HCT116 (cell line): ENCODE measurements at regions not wholly inside any gene's neighbourhood (a gene's known extent, or its start where the extent isn't known, plus 50 kb on each side); places are given as distances from the start of the nearest gene placed in this dataset.
"Not testable (repeated sequence)": the region's sequence is repeated elsewhere in the genome, so short reads cannot be mapped to it uniquely, and the experiment has no call there.

ENCODE experiments used
- ATAC-seq: fragments of 200-7000 bp; cut with Tn5 transposase; 2 replicates; pipeline ENCODE4 v1.9.1; 2020; ENCODE audit warnings: mild to moderate bottlenecking, moderate library complexity
- BruUV-seq: library from RNA; stranded (reverse); fragments of 400-500 nt; replicated peaks from 2 replicates; lab custom pipeline; 2021; lab: Mats Ljungman, UMichigan
- CTCF ChIA-PET: fragments of 300-600 bp; sonication (Branson Sonifier 250); formaldehyde crosslinking; loops from one replicate; lab custom pipeline; 2021; ENCODE audit warnings: antibody characterized with exemption; lab: Charles Lee
- POLR2A ChIA-PET: fragments of 300-600, 350-600 bp; sonication (Branson Sonifier 250); formaldehyde crosslinking; loops from one replicate; lab custom pipeline; 2021; ENCODE audit warnings: antibody characterized with exemption; lab: Charles Lee
- RAD21 ChIA-PET, 2 experiments: fragments of 300-600 bp; sonication (Branson Sonifier 250); formaldehyde crosslinking; loops; one replicate each; lab custom pipeline; 2023; ENCODE audit warnings: low total read pairs in 2 of 2; ENCODE audit not compliant: uncharacterized antibody in 2 of 2, unreplicated experiment in 2 of 2, low non-redundant PET in 1 of 2; lab: Charles Lee
- DNase-seq: peaks from one replicate; pipeline ENCODE4 v3.0.0-alpha.2; 2010; ENCODE audit warnings: low read depth, low spot score
- H2AFZ ChIP-seq: fragments of 200-600 bp; shearing (Covaris generic), sonication (generic); 2 replicates; pipeline ENCODE4 v1.6.1; 2017; ENCODE audit warnings: low read depth, mixed run types, mixed read lengths, antibody characterized with exemption, low read length; ENCODE audit not compliant: poor library complexity, severe bottlenecking
- H3K27ac ChIP-seq: 2 replicates; pipeline ENCODE4 v1.5.1; 2012; ENCODE audit warnings: low read depth, low read length
- H3K27me3 ChIP-seq: fragments of 200-600 bp; sonication (generic); 2 replicates; pipeline ENCODE4 v1.6.1; 2016; ENCODE audit warnings: mixed run types, low read length, mixed read lengths; ENCODE audit not compliant: insufficient read depth
- H3K36me3 ChIP-seq, 2 experiments: fragments of 200-500 bp in 1 of 2; fragments of 200-600 bp in 1 of 2; sonication (Bioruptor generic) in 1 of 2; sonication (generic) in 1 of 2; 2 replicates each; pipeline versions ENCODE4 v1.5.1 to v1.6.1; 2014 to 2016; ENCODE audit warnings: low read length in 2 of 2, inconsistent platforms in 1 of 2, mixed read lengths in 1 of 2, mixed run types in 1 of 2; ENCODE audit not compliant: insufficient read depth in 2 of 2, control insufficient read depth in 1 of 2
- H3K4me1 ChIP-seq, 2 experiments: fragments of 200-600 bp in 1 of 2; sonication (generic) in 1 of 2; 2 replicates each; pipeline versions ENCODE4 v1.5.1 to v1.6.1; 2012 to 2017; ENCODE audit warnings: low read length in 2 of 2, inconsistent platforms in 1 of 2, mild to moderate bottlenecking in 1 of 2, mixed read lengths in 1 of 2, mixed run types in 1 of 2, moderate library complexity in 1 of 2; ENCODE audit not compliant: insufficient read depth in 2 of 2, control insufficient read depth in 1 of 2
- H3K4me2 ChIP-seq: fragments of 200-600 bp; sonication (generic); 2 replicates; pipeline ENCODE4 v1.6.1; 2017; ENCODE audit warnings: mixed run types, low read length, mixed read lengths
- H3K4me3 ChIP-seq, 2 experiments: fragments of 200-600 bp in 1 of 2; sonication (generic) in 1 of 2; replicated peaks in 1 of 2; 2 replicates each; pipeline ENCODE4 v1.5.1; 2011 to 2016; ENCODE audit warnings: low read length in 2 of 2, control low read depth in 1 of 2, low read depth in 1 of 2, mild to moderate bottlenecking in 1 of 2, mixed read lengths in 1 of 2, mixed run types in 1 of 2
- H3K79me2 ChIP-seq: fragments of 200-600 bp; sonication (generic); 2 replicates; pipeline ENCODE4 v1.6.1; 2017; ENCODE audit warnings: mild to moderate bottlenecking, mixed run types, low read length, moderate library complexity, mixed read lengths; ENCODE audit not compliant: insufficient read depth
- H3K9ac ChIP-seq: fragments of 200-600 bp; sonication (generic); 2 replicates; pipeline ENCODE4 v1.6.1; 2016; ENCODE audit warnings: low read length, mixed read lengths
- H3K9me2 ChIP-seq: fragments of 200-600 bp; sonication (generic), shearing (Covaris generic); 2 replicates; pipeline ENCODE4 v1.6.1; 2017; ENCODE audit warnings: mixed run types, mild to moderate bottlenecking, moderate library complexity; ENCODE audit not compliant: insufficient read depth
- H3K9me3 ChIP-seq, 2 experiments: fragments of 200-500 bp in 1 of 2; fragments of 200-600 bp in 1 of 2; sonication (Bioruptor generic) in 1 of 2; sonication (generic) in 1 of 2; 2 replicates each; pipeline ENCODE4 v1.6.1; 2014 to 2017; ENCODE audit warnings: low read length in 2 of 2, mixed read lengths in 2 of 2, inconsistent platforms in 1 of 2, low read depth in 1 of 2, mild to moderate bottlenecking in 1 of 2, mixed run types in 1 of 2, moderate library complexity in 1 of 2; ENCODE audit not compliant: control insufficient read depth in 1 of 2, insufficient read depth in 1 of 2
- H4K20me1 ChIP-seq: fragments of 200-600 bp; sonication (generic), shearing (Covaris generic); 2 replicates; pipeline ENCODE4 v1.6.1; 2017; ENCODE audit warnings: mixed run types, mild to moderate bottlenecking, moderate library complexity; ENCODE audit not compliant: insufficient read depth
- CTCF ChIP-seq, 3 experiments: fragments of 200-600 bp in 1 of 3; sonication (generic) in 1 of 3; IDR thresholded peaks in 2 of 3; conservative IDR thresholded peaks in 1 of 3; 2 replicates each; pipeline ENCODE4 v1.5.1; 2012 to 2017; ENCODE audit warnings: low read depth in 2 of 3, low read length in 2 of 3, antibody characterized with exemption in 1 of 3, borderline replicate concordance in 1 of 3, control low read depth in 1 of 3, mild to moderate bottlenecking in 1 of 3, mixed read lengths in 1 of 3, mixed run types in 1 of 3, moderate library complexity in 1 of 3; ENCODE audit not compliant: insufficient read depth in 1 of 3
- EGR1 ChIP-seq: IDR thresholded peaks from 2 replicates; pipeline ENCODE4 v1.6.1; 2012; ENCODE audit warnings: low read depth
- EZH2phosphoT487 ChIP-seq: fragments of 200-600 bp; IDR thresholded peaks from 2 replicates; pipeline ENCODE4 v1.6.1; 2018; ENCODE audit warnings: antibody characterized with exemption, borderline replicate concordance
- JUND ChIP-seq: IDR thresholded peaks from 2 replicates; pipeline ENCODE4 v1.6.1; 2012
- MAX ChIP-seq: IDR thresholded peaks from 2 replicates; pipeline ENCODE4 v1.6.1; 2012
- RAD21 ChIP-seq: IDR thresholded peaks from 2 replicates; pipeline ENCODE4 v1.6.1; 2012; ENCODE audit warnings: low read depth, mild to moderate bottlenecking
- SIN3A ChIP-seq: IDR thresholded peaks from 2 replicates; pipeline ENCODE4 v1.6.1; 2012; ENCODE audit warnings: low read depth
- SP1 ChIP-seq: IDR thresholded peaks from 2 replicates; pipeline ENCODE4 v1.6.1; 2012; ENCODE audit warnings: low read depth
- SRF ChIP-seq: IDR thresholded peaks from 2 replicates; pipeline ENCODE4 v1.6.1; 2012; ENCODE audit warnings: low read depth
- TCF7L2 ChIP-seq: IDR thresholded peaks from 2 replicates; pipeline ENCODE4 v1.7.0; 2011; ENCODE audit warnings: borderline replicate concordance, inconsistent platforms; ENCODE audit not compliant: insufficient read depth, insufficient read length; ENCODE audit errors: extremely low read depth
- YY1 ChIP-seq: IDR thresholded peaks from 2 replicates; pipeline ENCODE4 v1.6.1; 2011; ENCODE audit warnings: low read length, low read depth, moderate library complexity, mild to moderate bottlenecking; ENCODE audit not compliant: insufficient replicate concordance; ENCODE audit errors: extremely low read depth
- ZFX ChIP-seq: fragments of 450-650 bp; IDR thresholded peaks from 2 replicates; pipeline ENCODE4 v1.6.1; 2017
- intact Hi-C: fragments of 100-400 bp; cut with micrococcal nuclease; formaldehyde crosslinking; loops from 2 replicates; pipeline ENCODE4 v1.10.0; 2022
- TF ChIP-seq, protein P1 (sequence below): IDR thresholded peaks from 2 replicates; pipeline ENCODE4 v1.6.1; 2012
- TF ChIP-seq, protein P2 (sequence below): IDR thresholded peaks from 2 replicates; pipeline ENCODE4 v1.6.1; 2011; ENCODE audit warnings: mild to moderate bottlenecking, low read length, moderate library complexity; ENCODE audit not compliant: insufficient replicate concordance; ENCODE audit errors: extremely low read depth

GRCh38 chr15:38644353-38644752, 79.7 kb upstream of the RASGRP1 start:
- H3K4me1 ChIP-seq, H3K9ac ChIP-seq, RAD21 ChIA-PET, DNase-seq, H2AFZ ChIP-seq, BruUV-seq, ATAC-seq, CTCF ChIA-PET, H3K9me2 ChIP-seq, H3K4me3 ChIP-seq, H3K27me3 ChIP-seq, H3K27ac ChIP-seq, H3K4me2 ChIP-seq, POLR2A ChIA-PET, H3K36me3 ChIP-seq, H4K20me1 ChIP-seq, H3K9me3 ChIP-seq, intact Hi-C loops, H3K79me2 ChIP-seq: not testable (repeated sequence)

- Histone ChIP-seq H3K9me3 (peaks cover 0 to 3% of the 10 kb centered on the region in 2 experiments; a peak in 1 of 4 replicates), H3K36me3 (no peaks in the 10 kb centered on the region), H3K79me2 (no peaks in the 10 kb centered on the region)
- BruUV-seq = no TSS peak
- TF ChIP-seq MAX (no peak), TCF7L2 (no peak), SRF (no peak), YY1 (no peak), EGR1 (no peak), RAD21 (no peak), EZH2phosphoT487 (no peak), SP1 (no peak), JUND (no peak), SIN3A (no peak), CTCF (IDR thresholded peaks at IDR 0.05 in 2 of 3, conservative IDR thresholded peaks at IDR 0.05 in 1 of 3; ENCODE audit: borderline replicate concordance in 1 of 3, insufficient read depth in 1 of 3, low read depth in 2 of 3, low read length in 2 of 3) (no peak), ZFX (no peak)
- TF ChIP-seq, protein P1, sequence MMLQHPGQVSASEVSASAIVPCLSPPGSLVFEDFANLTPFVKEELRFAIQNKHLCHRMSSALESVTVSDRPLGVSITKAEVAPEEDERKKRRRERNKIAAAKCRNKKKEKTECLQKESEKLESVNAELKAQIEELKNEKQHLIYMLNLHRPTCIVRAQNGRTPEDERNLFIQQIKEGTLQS = no peak
- TF ChIP-seq, protein P2, sequence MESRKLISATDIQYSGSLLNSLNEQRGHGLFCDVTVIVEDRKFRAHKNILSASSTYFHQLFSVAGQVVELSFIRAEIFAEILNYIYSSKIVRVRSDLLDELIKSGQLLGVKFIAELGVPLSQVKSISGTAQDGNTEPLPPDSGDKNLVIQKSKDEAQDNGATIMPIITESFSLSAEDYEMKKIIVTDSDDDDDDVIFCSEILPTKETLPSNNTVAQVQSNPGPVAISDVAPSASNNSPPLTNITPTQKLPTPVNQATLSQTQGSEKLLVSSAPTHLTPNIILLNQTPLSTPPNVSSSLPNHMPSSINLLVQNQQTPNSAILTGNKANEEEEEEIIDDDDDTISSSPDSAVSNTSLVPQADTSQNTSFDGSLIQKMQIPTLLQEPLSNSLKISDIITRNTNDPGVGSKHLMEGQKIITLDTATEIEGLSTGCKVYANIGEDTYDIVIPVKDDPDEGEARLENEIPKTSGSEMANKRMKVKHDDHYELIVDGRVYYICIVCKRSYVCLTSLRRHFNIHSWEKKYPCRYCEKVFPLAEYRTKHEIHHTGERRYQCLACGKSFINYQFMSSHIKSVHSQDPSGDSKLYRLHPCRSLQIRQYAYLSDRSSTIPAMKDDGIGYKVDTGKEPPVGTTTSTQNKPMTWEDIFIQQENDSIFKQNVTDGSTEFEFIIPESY = no peak
- TF ChIP-seq, all 23 proteins: peak for 0
- H4K20me1 ChIP-seq = no peaks in the 10 kb centered on the region
- H3K4me2 ChIP-seq = no peak overlapping the region
- no peaks in the 10 kb centered on the region for H3K27me3 ChIP-seq
- H3K4me3 ChIP-seq = no peak overlapping the region
- intact Hi-C loops = loop anchor here (1.0 kb wide), 1 partner anchor 83 kb away; no protein-coding TSS in a partner anchor
- H3K4me1 ChIP-seq = no peaks in the 10 kb centered on the region
- ATAC-seq = no peak
- no peak overlapping the region for H3K9ac ChIP-seq
- ChIA-PET POLR2A (no interaction called here), CTCF (interaction anchor here (2.3 kb wide), 1 partner anchor 83 kb away, joined by 16 read pairs; the partner anchor contains the start of gene RASGRP1), RAD21 (no interaction called here)
- no peak for DNase-seq
- no peaks in the 10 kb centered on the region for H3K9me2 ChIP-seq
- H2AFZ ChIP-seq = no peak overlapping the region
- H3K27ac ChIP-seq = no peak overlapping the region
Observed at GRCh38 chr15:38646716-38647115, 82.1 kb upstream of the RASGRP1 start.
